Memory B cell (primary cell): ENCODE measurements at regions not wholly inside any gene's neighbourhood (a gene's known extent, or its start where the extent isn't known, plus 50 kb on each side); places are given as distances from the start of the nearest gene placed in this dataset.

Experiments used
- ATAC-seq: fragments of 150-1000 bp; cut with Tn5 transposase; 2 replicates; pipeline ENCODE4 v1.10.0; 2021; ENCODE audit warnings: low read depth, mild to moderate bottlenecking, moderate library complexity
- DNase-seq, 2 donors: peaks; one replicate each; pipeline ENCODE4 v3.0.0; 2022; ENCODE audit warnings: low spot score in 2 of 2
- H3K27ac Mint-ChIP-seq: one replicate; pipeline ENCODE4 v1.8.0; 2022; ENCODE audit warnings: mild to moderate bottlenecking, moderate library complexity, mixed read lengths
- H3K27me3 Mint-ChIP-seq: one replicate; pipeline ENCODE4 v1.8.0; 2022; ENCODE audit warnings: mixed read lengths
- H3K36me3 Mint-ChIP-seq: one replicate; pipeline ENCODE4 v1.8.0; 2022; ENCODE audit warnings: mild to moderate bottlenecking, mixed read lengths
- H3K4me1 Mint-ChIP-seq: one replicate; pipeline ENCODE4 v1.8.0; 2022; ENCODE audit warnings: mixed read lengths
- H3K4me3 Mint-ChIP-seq: one replicate; pipeline ENCODE4 v1.8.0; 2022; ENCODE audit warnings: mild to moderate bottlenecking, moderate library complexity, mixed read lengths
- H3K9me3 Mint-ChIP-seq: one replicate; pipeline ENCODE4 v1.8.0; 2022; ENCODE audit warnings: mixed read lengths

DNA sequence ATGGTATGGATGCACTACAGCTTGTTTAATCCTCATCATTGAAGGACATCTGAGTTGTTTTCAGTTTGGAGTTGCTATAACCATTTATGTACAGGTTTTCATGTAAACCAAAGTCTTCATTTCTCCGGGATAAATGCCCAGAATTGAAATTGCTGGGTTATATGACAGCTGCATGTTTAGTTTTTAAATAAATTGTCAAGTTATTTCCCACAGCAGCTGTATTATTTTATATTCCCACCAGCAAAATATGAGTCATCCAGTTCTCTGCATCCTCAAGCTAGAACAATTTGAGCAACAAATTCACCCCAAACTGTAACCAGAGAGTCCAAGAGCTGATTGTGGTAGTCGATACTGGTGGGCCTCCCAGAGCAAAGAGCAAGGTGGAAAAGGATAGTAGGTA is 125.6 kb upstream of the PRNP start:
- peaks cover 6% of the 10 kb centered on the region for H3K9me3 Mint-ChIP-seq
- no peak for DNase-seq
- H3K36me3 Mint-ChIP-seq: no peaks in the 10 kb centered on the region
- no peak overlapping the region for H3K27ac Mint-ChIP-seq
- H3K27me3 Mint-ChIP-seq: peaks cover 17% of the 10 kb centered on the region
- H3K4me3 Mint-ChIP-seq: no peak overlapping the region
- no peaks in the 10 kb centered on the region for H3K4me1 Mint-ChIP-seq
- ATAC-seq: no peak

DNA sequence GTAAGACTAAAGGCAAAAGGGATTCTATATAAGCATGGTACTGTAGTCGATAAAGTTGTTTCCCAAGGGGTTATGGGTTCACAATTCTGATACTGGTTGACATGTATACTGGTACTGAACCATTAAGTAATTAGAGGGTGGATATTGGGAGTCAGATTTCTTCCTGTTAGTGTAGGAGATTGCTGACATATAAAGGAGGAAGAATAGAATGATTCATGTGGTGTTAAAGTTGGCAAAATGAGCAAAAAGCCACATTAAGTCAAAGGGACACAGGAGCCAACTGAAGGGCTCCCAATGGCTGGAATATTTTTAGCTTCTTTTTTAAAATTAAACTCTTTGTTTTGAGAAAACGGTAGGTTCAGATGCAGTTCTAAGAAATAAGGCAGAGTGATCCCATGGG is 126.3 kb upstream of the PRNP start:
- Mint-ChIP-seq H3K27me3 (peaks cover 17% of the 10 kb centered on the region), H3K9me3 (peaks cover 6% of the 10 kb centered on the region)
- no peak for ATAC-seq

DNA sequence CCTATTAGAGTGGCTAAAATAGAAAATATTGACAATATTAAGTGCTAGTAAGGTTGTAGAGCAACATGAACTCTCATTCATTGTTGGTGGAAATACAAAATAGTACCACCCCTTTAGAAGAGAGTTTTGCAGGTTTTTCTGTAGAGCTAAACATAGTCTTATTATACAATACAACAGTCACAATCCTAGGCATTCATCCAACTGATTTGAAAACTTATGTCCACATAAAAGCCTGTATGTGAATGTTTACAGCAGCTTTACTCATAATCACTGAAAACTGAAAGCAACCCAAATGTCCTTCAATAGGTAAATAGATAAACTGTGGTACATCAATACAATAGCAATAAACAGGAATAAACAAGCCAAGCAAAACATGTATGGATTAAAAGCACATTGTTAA is 127.2 kb upstream of the PRNP start:
- Mint-ChIP-seq H3K27ac (no peak overlapping the region), H3K27me3 (peaks cover 13% of the 10 kb centered on the region), H3K4me3 (no peak overlapping the region), H3K36me3 (no peaks in the 10 kb centered on the region), H3K4me1 (no peaks in the 10 kb centered on the region), H3K9me3 (peaks cover 3% of the 10 kb centered on the region)
- DNase-seq: no peak
- no peak for ATAC-seq

More for the DNA sequence above, 126.3 kb upstream of the PRNP start:
- no peak for DNase-seq
- Mint-ChIP-seq H3K27ac (no peak overlapping the region), H3K4me3 (no peak overlapping the region), H3K36me3 (no peaks in the 10 kb centered on the region), H3K4me1 (no peaks in the 10 kb centered on the region)

DNA sequence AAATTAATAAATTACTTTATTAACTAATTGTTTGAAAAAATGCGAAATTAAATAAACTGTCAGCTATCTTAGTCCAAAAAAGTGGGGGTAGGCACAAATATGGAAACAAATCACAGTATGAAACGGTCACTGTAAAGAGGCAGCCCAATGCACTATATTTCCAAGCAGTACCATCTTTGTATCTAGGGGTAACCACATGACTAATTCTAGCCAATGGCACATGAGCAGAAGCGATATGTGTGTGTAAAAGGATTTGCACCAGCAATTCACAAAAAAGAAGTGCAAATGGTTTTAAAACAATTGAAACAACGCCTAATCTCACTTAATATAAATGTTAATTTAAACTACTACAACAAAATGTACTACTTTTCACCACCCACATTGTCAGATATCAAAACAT is 129.5 kb upstream of the PRNP start:
- H3K9me3 Mint-ChIP-seq: peaks cover 2% of the 10 kb centered on the region
- no peak for DNase-seq
- no peak overlapping the region for H3K27ac Mint-ChIP-seq
- no peaks in the 10 kb centered on the region for H3K36me3 Mint-ChIP-seq
- ATAC-seq: no peak
- no peak overlapping the region for H3K4me3 Mint-ChIP-seq
- H3K27me3 Mint-ChIP-seq: peaks cover 11% of the 10 kb centered on the region
- no peaks in the 10 kb centered on the region for H3K4me1 Mint-ChIP-seq

DNA sequence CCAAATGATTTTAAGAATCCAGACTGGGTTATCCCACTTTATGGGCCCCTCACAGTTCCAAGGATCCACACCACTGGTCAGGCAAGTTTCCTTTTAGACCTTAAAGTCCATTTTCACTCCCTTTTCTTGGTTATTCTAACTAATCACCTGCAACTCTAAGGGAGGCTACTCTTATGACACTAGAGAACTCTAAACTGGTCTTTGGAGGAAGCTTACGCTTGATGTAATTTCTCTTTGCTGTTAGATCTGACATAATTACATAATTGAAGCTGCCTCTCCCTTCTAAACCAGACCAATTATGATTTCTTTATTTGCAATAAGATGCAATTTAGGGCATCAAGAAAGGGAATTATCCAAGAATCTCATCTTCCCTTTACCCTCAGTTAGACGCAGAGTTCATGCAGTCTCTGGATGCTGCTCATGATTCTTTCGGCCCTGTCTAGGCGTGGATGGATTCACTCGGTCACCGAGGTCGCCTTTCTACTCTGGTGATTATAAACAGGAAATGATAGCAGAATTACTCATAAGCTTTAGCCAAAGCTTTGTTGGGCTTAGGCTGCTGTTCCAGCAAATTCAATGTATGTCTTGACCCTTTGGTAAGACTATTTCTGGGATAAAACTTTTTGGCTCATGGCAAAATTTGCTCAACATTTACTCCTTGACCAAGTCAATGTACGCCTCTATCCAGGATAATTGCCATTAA is 130.9 kb upstream of the PRNP start:
- Mint-ChIP-seq H3K27ac (no peak overlapping the region), H3K9me3 (peaks cover 3% of the 10 kb centered on the region), H3K36me3 (no peaks in the 10 kb centered on the region), H3K27me3 (peaks cover 12% of the 10 kb centered on the region), H3K4me3 (no peak overlapping the region), H3K4me1 (no peaks in the 10 kb centered on the region)
- DNase-seq: no peak
- ATAC-seq: no peak

DNA sequence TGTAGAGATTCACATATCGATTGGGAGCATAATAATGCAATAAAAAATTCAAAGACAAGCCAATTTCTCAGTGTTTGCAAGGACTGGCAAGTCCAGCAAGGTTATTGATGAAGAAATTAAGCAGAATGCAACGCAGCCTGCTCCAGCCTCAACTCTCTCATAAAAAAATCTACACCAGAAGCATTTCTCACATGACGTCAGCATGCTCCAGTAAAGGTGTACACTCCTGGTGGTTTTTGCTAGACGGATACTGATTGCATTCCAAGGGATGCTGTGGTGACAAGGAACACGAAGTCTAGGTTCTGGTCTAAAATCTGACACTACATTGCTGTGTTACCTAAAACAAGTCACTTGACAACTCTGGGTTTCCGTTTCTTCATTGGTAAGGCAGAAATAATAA is 131.9 kb upstream of the PRNP start:
- H3K27me3 Mint-ChIP-seq: peaks cover 11% of the 10 kb centered on the region
- H3K36me3 Mint-ChIP-seq: no peaks in the 10 kb centered on the region
- no peak for ATAC-seq
- peaks cover 4% of the 10 kb centered on the region for H3K9me3 Mint-ChIP-seq
- H3K4me3 Mint-ChIP-seq: no peak overlapping the region
- DNase-seq: no peak
- no peaks in the 10 kb centered on the region for H3K4me1 Mint-ChIP-seq
- no peak overlapping the region for H3K27ac Mint-ChIP-seq

DNA sequence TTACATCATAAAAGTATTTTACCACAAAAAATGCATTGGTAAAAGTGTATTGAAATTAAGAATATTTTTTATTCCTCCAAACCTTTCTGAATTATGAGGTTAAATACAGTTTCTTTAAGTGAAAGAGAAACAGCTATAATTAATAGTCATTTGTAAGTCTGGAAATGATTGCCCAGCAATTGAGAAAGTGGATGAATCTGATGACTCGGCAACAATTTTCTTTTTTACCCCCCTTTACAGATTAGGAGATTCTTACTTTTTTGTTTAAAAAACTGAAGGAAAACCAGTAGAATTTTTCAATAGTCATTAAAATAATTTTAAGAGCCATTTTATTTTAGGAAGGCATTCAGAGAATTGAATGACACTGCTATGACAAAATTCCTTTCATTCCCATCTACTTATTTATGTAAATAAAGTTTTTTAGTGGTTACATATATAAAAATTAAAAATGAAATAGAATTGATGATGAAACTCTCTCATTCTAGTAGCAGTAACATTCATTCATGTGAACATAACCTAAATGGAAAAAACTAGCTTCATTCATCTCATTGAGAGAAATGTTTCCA is 134.1 kb upstream of the PRNP start:
- H3K27ac Mint-ChIP-seq: no peak overlapping the region
- peaks cover 11% of the 10 kb centered on the region for H3K27me3 Mint-ChIP-seq
- no peak for ATAC-seq

DNA sequence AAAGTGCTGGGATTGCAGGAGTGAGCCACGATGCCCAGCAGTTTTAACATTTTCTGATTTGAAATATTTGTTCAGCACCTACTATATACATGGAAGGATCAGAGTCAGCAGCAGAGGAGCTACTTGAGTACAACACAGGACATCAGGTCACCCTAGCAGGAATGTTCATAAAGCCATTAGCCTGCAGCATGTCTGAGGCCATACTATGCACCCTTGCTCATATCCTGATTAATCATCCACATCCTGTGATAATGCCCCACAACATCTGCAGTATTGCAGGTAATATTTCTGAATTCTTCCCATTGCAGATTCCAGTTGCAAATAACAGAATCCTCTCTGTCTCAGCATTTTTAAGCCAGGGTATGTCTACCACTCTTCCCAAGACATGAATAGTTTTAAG is 135.5 kb upstream of the PRNP start:
- Mint-ChIP-seq H3K4me1 (no peaks in the 10 kb centered on the region), H3K27ac (no peak overlapping the region), H3K9me3 (peaks cover 1% of the 10 kb centered on the region), H3K27me3 (peaks cover 19% of the 10 kb centered on the region), H3K4me3 (no peak overlapping the region), H3K36me3 (no peaks in the 10 kb centered on the region)
- ATAC-seq (no peak), DNase-seq (no peak)

More for the DNA sequence above, 134.1 kb upstream of the PRNP start:
- Mint-ChIP-seq H3K4me3 (no peak overlapping the region), H3K36me3 (no peaks in the 10 kb centered on the region), H3K4me1 (no peaks in the 10 kb centered on the region), H3K9me3 (peaks cover 1% of the 10 kb centered on the region)
- no peak for DNase-seq

DNA sequence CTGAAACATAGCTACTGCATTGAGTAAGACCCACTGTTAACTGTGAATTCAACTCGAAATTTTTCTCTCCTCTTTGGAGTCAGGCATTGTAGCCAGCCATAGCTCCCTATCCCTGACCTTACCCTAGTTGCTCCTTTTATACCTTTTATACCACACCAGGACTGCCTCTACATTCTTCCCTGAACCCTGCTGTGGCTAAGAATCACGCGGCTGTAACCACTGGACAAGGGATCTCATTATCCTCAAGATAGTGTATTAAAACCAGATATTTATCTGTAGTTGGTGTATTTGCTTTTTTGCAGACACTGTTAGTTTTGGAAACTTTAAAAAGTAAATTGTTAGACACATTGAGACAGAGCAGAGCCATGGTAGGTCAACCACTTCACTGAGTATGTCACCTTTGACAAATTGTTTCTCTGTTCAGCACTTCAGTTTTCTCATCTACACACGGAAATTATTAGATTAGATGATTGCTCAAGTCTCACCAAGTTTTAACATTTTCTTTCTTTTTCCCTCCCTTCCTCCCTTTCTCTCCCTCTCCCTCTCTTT is 136.5 kb upstream of the PRNP start:
- Mint-ChIP-seq H3K36me3 (no peaks in the 10 kb centered on the region), H3K27ac (no peak overlapping the region), H3K4me3 (no peak overlapping the region), H3K4me1 (no peaks in the 10 kb centered on the region), H3K27me3 (peaks cover 20% of the 10 kb centered on the region), H3K9me3 (peaks cover 1% of the 10 kb centered on the region)
- ATAC-seq (no peak), DNase-seq (no peak)

DNA sequence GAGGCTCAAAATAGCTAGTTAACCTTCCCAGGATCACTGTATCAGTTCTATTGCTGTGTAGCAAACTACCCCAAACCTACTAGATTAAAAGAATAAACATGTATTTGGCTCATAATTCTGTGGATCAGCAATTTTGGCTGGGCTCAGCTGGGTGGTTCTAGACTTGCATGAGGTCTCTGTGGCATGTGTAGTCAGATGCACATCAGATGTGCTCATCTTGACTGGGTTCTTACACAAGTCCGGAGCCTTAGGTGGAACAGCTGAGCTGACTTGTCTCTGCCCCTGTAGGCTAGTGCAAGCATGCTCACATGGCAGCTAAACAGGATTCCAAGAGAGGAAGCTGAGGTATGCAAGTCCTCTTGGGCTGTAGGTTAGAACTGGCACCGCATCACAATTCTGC is 137.7 kb upstream of the PRNP start:
- H3K4me1 Mint-ChIP-seq: no peaks in the 10 kb centered on the region

DNA sequence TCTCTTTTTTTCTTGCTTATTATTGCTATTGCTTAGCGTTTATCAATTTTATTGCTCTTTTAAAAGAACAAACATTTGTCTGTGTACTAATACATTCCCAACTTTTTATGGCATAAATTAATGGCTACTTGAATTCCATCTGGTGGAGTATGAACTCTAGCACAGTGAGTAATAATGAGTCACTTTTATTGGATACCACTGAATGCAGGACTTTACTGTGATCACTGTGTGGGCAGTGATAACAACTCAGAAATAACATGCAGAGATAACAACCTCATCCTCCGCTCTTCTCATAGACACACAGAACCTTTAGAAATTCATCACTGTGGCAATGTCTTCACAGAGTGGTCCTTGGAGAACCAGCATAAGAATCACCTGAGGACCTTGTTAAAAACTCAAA is 139.5 kb upstream of the PRNP start:
- Mint-ChIP-seq H3K4me3 (no peak overlapping the region), H3K36me3 (no peaks in the 10 kb centered on the region), H3K27ac (no peak overlapping the region), H3K9me3 (peaks cover 1% of the 10 kb centered on the region), H3K27me3 (peaks cover 16% of the 10 kb centered on the region), H3K4me1 (no peaks in the 10 kb centered on the region)
- DNase-seq (no peak), ATAC-seq (no peak)

More for the DNA sequence above, 137.7 kb upstream of the PRNP start:
- Mint-ChIP-seq H3K4me3 (no peak overlapping the region), H3K36me3 (no peaks in the 10 kb centered on the region), H3K9me3 (peaks cover 1% of the 10 kb centered on the region), H3K27ac (no peak overlapping the region), H3K27me3 (peaks cover 19% of the 10 kb centered on the region)
- DNase-seq (no peak), ATAC-seq (no peak)

DNA sequence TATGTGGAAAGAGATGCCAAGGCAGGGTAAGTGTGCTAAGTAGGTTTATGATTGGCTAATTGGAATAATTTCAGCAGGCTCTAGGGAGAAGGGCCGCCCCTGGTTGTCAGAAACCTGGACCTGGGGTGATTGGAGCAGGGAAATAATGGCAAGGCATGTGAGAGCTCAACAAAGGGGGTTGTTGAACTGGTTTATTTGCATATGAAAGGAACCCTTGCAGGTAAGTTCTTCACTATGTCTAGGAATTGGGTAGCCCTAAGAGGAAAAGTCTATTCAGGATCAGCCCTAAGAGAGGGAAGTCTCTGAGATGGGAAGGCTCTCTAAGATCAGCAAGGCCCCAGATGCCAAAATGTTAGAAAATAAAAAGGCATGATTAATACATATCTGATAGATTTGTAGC is 139.9 kb upstream of the PRNP start:
- DNase-seq: no peak
- peaks cover 1% of the 10 kb centered on the region for H3K9me3 Mint-ChIP-seq
- H3K4me3 Mint-ChIP-seq: no peak overlapping the region
- no peaks in the 10 kb centered on the region for H3K36me3 Mint-ChIP-seq
- peaks cover 16% of the 10 kb centered on the region for H3K27me3 Mint-ChIP-seq
- no peaks in the 10 kb centered on the region for H3K4me1 Mint-ChIP-seq
- no peak for ATAC-seq
- no peak overlapping the region for H3K27ac Mint-ChIP-seq

DNA sequence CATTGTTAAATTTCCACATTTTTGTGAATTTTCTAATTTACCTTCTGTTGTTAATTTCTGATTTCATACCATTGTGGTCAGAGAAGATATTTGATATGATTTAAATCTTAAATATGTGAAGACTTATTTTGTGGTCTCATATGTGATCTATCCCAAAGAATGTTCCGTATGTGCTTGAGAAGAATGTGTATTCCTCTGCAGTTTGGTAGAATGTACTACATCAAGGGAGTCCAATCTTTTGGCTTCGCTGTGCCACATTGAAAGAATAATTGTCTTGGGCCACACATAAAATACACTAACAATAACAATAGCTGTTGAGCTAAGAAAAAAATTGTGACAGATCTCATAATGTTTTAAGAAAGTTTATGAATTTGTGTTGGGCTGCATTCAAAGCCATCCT is 140.7 kb upstream of the PRNP start:
- no peaks in the 10 kb centered on the region for H3K4me1 Mint-ChIP-seq
- ATAC-seq (no peak), DNase-seq (no peak)
- no peak overlapping the region for H3K27ac Mint-ChIP-seq
- H3K36me3 Mint-ChIP-seq: no peaks in the 10 kb centered on the region
- H3K4me3 Mint-ChIP-seq: no peak overlapping the region
- peaks cover 20% of the 10 kb centered on the region for H3K27me3 Mint-ChIP-seq
- peaks cover 1% of the 10 kb centered on the region for H3K9me3 Mint-ChIP-seq

DNA sequence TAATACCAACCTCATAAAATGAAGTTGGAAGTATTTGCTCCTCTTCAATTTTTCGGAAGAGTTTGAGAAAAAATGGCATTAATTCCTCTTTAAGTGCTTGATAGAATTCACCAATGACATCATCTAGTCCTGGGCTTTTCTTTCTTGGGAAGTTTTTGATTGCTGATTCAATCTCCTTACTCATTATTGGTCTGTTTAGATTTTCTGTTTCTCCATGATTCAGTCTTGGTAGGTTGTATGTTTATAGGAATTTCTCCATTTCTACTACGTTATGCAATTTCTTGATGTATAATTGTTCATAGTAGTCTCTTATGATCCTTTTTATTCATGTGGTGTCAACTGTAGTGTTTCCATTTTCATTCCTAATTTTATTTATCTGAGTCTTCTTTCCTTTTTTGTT is 141.5 kb upstream of the PRNP start:
- Mint-ChIP-seq H3K27ac (no peak overlapping the region), H3K4me1 (no peaks in the 10 kb centered on the region), H3K27me3 (peaks cover 18% of the 10 kb centered on the region), H3K36me3 (no peaks in the 10 kb centered on the region), H3K4me3 (no peak overlapping the region), H3K9me3 (no peaks in the 10 kb centered on the region)
- no peak for ATAC-seq
- DNase-seq: no peak

DNA sequence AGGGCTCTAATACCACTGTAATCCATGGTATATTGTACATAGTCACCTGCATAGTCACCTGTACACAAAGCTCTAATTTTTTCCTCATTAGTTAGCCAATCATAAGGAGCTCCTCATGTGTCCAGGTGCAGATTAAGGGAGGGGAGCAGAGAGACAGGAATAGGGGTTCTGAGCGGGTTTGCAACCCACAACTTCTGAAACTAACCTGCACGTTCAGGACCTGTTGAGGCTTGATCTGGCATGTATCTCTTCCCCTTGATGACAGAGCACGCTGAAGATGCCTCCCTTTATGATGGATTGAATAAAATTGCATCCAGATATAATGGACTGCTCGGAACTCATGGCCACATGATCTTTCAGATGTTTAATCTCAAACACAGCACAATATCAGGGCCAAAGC is 144.0 kb upstream of the PRNP start:
- Mint-ChIP-seq H3K9me3 (no peaks in the 10 kb centered on the region), H3K4me3 (no peak overlapping the region), H3K27ac (no peak overlapping the region), H3K36me3 (no peaks in the 10 kb centered on the region), H3K27me3 (peaks cover 19% of the 10 kb centered on the region), H3K4me1 (no peaks in the 10 kb centered on the region)
- ATAC-seq: no peak
- DNase-seq: no peak
